ENCODE measurements at regions not wholly inside any gene's neighbourhood (a gene's known extent, or its start where the extent isn't known, plus 50 kb on each side); places are given as distances from the start of the nearest gene placed in this dataset.

- DNase-seq: no peak
Measured at GRCh38 chr14:27006570-27006969, 408.7 kb upstream of the NOVA1 start.

- DNase-seq: no peak
Measured at GRCh38 chr14:27008187-27008586, 410.4 kb upstream of the NOVA1 start.

GRCh38 chr14:27012641-27013040, 414.8 kb upstream of the NOVA1 start:
- DNase-seq: no peak

GRCh38 chr14:27013678-27014077, 415.8 kb upstream of the NOVA1 start:
- no peak for DNase-seq

GRCh38 chr14:27015065-27015464, 417.2 kb upstream of the NOVA1 start:
- DNase-seq: no peak

- DNase-seq: no peak
Measured at GRCh38 chr14:27025648-27026047, 427.8 kb upstream of the NOVA1 start.

- DNase-seq: no peak
Measured at GRCh38 chr14:27026097-27026496, 428.3 kb upstream of the NOVA1 start.

- DNase-seq: no peak
Measured at GRCh38 chr14:27040552-27040951, 442.7 kb upstream of the NOVA1 start.

GRCh38 chr14:27049701-27050100, 451.9 kb upstream of the NOVA1 start:
- no peak for DNase-seq

- DNase-seq: no peak
Measured at GRCh38 chr14:27050208-27050607, 452.4 kb upstream of the NOVA1 start.

GRCh38 chr14:27056586-27056985, 458.8 kb upstream of the NOVA1 start:
- peak; percentile 56 for DNase-seq

- no peak for DNase-seq
Measured at GRCh38 chr14:27061299-27061698, 463.5 kb upstream of the NOVA1 start.

- no peak for DNase-seq
Measured at GRCh38 chr14:27063959-27064358, 466.1 kb upstream of the NOVA1 start.

- DNase-seq: no peak
Measured at GRCh38 chr14:27065886-27066285, 468.1 kb upstream of the NOVA1 start.

GRCh38 chr14:27067961-27068360, 470.1 kb upstream of the NOVA1 start:
- DNase-seq: no peak

GRCh38 chr14:27072589-27072988, 474.8 kb upstream of the NOVA1 start:
- DNase-seq: no peak

GRCh38 chr14:27075503-27075902, 477.7 kb upstream of the NOVA1 start:
- DNase-seq: no peak

- no peak for DNase-seq
Measured at GRCh38 chr14:27077214-27077613, 479.4 kb upstream of the NOVA1 start.

GRCh38 chr14:27077710-27078109, 479.9 kb upstream of the NOVA1 start:
- no peak for DNase-seq

GRCh38 chr14:27078191-27078590, 480.4 kb upstream of the NOVA1 start:
- DNase-seq: no peak

- DNase-seq: no peak
Measured at GRCh38 chr14:27079716-27080115, 481.9 kb upstream of the NOVA1 start.

- DNase-seq: no peak
Measured at GRCh38 chr14:27085500-27085899, 487.7 kb upstream of the NOVA1 start.

GRCh38 chr14:27090716-27091115, 492.9 kb upstream of the NOVA1 start:
- DNase-seq: no peak

GRCh38 chr14:27091973-27092372, 494.1 kb upstream of the NOVA1 start:
- no peak for DNase-seq

GRCh38 chr14:27096091-27096490, 498.3 kb upstream of the NOVA1 start:
- no peak for DNase-seq

- no peak for DNase-seq
Measured at GRCh38 chr14:27098451-27098850, 500.6 kb upstream of the NOVA1 start.

All from right hindlimb (tissue), 1 donor.